Erythroblast (primary cell): ENCODE measurements at regions not wholly inside any gene's neighbourhood (a gene's known extent, or its start where the extent isn't known, plus 50 kb on each side); places are given as distances from the start of the nearest gene placed in this dataset.

Experiments
- GATA1 ChIP-seq: IDR thresholded peaks from 2 replicates; pipeline ENCODE4 v1.6.1; 2011; ENCODE audit warnings: low read depth, mild to moderate bottlenecking, control low read depth, low read length, moderate library complexity
- POLR2A ChIP-seq: IDR thresholded peaks from 2 replicates; pipeline ENCODE4 v1.6.1; 2011; ENCODE audit warnings: mild to moderate bottlenecking, low read length

GRCh38 chr11:121741761-121742361 is 289.1 kb upstream of the SORL1-AS1 start:
- TF ChIP-seq POLR2A (no peak), GATA1 (no peak)
